Erythroblast (primary cell): ENCODE measurements at regions not wholly inside any gene's neighbourhood (a gene's known extent, or its start where the extent isn't known, plus 50 kb on each side); places are given as distances from the start of the nearest gene placed in this dataset.
"Not testable (repeated sequence)": the region's sequence is repeated elsewhere in the genome, so short reads cannot be mapped to it uniquely, and the experiment has no call there.

Source experiments
- GATA1 ChIP-seq: IDR thresholded peaks from 2 replicates; pipeline ENCODE4 v1.6.1; 2011; ENCODE audit warnings: low read depth, mild to moderate bottlenecking, control low read depth, low read length, moderate library complexity
- POLR2A ChIP-seq: IDR thresholded peaks from 2 replicates; pipeline ENCODE4 v1.6.1; 2011; ENCODE audit warnings: mild to moderate bottlenecking, low read length

GRCh38 chr15:22572792-22573191 is 114.1 kb downstream of the GOLGA6L22 start:
- not testable (repeated sequence) for TF ChIP-seq POLR2A, GATA1
